SK-N-SH (cell line): ENCODE measurements at regions not wholly inside any gene's neighbourhood (a gene's known extent, or its start where the extent isn't known, plus 50 kb on each side); places are given as distances from the start of the nearest gene placed in this dataset.

Source experiments
- POLR2AphosphoS5 ChIP-seq: IDR thresholded peaks from 2 replicates; pipeline ENCODE4 v1.6.1; 2012; ENCODE audit warnings: low read depth, low read length
- TF ChIP-seq, protein P1 (sequence below): fragments of 200-600 bp; sonication (generic); IDR thresholded peaks from 2 replicates; pipeline ENCODE4 v1.6.1; 2017; ENCODE audit warnings: antibody characterized with exemption, mild to moderate bottlenecking, moderate library complexity

DNA sequence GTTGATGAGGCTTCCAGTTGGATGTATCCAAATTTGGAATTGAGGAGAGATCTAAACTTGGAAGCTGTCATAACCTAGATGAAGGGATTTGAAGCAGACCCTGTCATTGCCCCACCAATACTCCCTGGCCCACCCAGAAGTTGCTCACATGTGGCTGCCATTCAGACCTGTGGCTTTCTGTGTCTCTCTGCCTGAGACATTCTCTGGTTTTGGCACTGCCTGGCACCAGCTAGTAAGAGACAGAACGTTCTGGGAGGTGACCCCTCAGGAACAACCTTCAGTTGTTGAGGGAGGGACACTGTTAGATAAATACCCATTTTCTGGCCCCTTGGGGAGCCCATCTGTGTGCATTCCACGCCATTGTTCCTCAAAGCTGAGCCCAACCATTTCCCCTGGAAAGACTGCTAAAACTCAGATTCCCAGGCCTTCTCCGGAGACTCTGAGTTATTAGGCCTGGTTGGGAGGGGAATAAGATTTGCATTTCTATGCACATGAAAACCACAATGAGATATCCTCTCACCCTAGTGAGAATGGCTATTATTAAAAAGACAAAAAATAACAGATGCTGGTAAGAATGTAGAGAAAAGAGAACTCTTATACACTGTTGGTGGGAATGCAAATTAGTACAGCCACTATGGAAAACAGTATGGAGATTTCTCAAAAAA is 290.4 kb downstream of the TSHZ3 start:
- no peak for TF ChIP-seq POLR2AphosphoS5
- TF ChIP-seq, protein P1, sequence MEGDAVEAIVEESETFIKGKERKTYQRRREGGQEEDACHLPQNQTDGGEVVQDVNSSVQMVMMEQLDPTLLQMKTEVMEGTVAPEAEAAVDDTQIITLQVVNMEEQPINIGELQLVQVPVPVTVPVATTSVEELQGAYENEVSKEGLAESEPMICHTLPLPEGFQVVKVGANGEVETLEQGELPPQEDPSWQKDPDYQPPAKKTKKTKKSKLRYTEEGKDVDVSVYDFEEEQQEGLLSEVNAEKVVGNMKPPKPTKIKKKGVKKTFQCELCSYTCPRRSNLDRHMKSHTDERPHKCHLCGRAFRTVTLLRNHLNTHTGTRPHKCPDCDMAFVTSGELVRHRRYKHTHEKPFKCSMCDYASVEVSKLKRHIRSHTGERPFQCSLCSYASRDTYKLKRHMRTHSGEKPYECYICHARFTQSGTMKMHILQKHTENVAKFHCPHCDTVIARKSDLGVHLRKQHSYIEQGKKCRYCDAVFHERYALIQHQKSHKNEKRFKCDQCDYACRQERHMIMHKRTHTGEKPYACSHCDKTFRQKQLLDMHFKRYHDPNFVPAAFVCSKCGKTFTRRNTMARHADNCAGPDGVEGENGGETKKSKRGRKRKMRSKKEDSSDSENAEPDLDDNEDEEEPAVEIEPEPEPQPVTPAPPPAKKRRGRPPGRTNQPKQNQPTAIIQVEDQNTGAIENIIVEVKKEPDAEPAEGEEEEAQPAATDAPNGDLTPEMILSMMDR = no peak
